Esophagus (tissue), 2 donors: ENCODE measurements at regions not wholly inside any gene's neighbourhood (a gene's known extent, or its start where the extent isn't known, plus 50 kb on each side); places are given as distances from the start of the nearest gene placed in this dataset.

Experiments used
- H3K27ac ChIP-seq, 2 donors: one replicate each; pipeline ENCODE4 v1.5.1; 2013; ENCODE audit warnings: low read depth in 2 of 2, mild to moderate bottlenecking in 2 of 2, inconsistent platforms in 1 of 2, low read length in 1 of 2, moderate library complexity in 1 of 2
- H3K27me3 ChIP-seq, 2 donors: one replicate each; pipeline ENCODE4 v1.6.1; 2013; ENCODE audit warnings: low read length in 2 of 2, control low read depth in 1 of 2, mild to moderate bottlenecking in 1 of 2; ENCODE audit not compliant: insufficient read depth in 2 of 2, control insufficient read depth in 1 of 2
- H3K36me3 ChIP-seq, 2 donors: one replicate each; pipeline ENCODE4 v1.6.1; 2013; ENCODE audit warnings: low read length in 1 of 2; ENCODE audit not compliant: control insufficient read depth in 2 of 2, insufficient read depth in 2 of 2
- H3K4me1 ChIP-seq, 2 donors: one replicate each; pipeline ENCODE4 v1.6.1; 2013; ENCODE audit warnings: low read length in 1 of 2; ENCODE audit not compliant: control insufficient read depth in 2 of 2, insufficient read depth in 2 of 2
- H3K4me3 ChIP-seq, 2 donors: one replicate each; pipeline ENCODE4 v1.5.1; 2013; ENCODE audit warnings: low read length in 2 of 2, mild to moderate bottlenecking in 2 of 2, low read depth in 1 of 2, moderate library complexity in 1 of 2
- H3K9me3 ChIP-seq, 2 donors: one replicate each; pipeline ENCODE4 v1.6.1; 2013; ENCODE audit warnings: mild to moderate bottlenecking in 2 of 2, low read depth in 1 of 2, low read length in 1 of 2, moderate library complexity in 1 of 2; ENCODE audit not compliant: control insufficient read depth in 2 of 2, insufficient read depth in 1 of 2
- WGBS, 2 donors: extraction: QIAGEN DNeasy Blood & Tissue Kit; methylation state at CpG; one replicate each; pipeline ENCODE4 v1.1.7; 2013; 5-methylcytosine and 5-hydroxymethylcytosine counted together
- donor health status: healthy with polysubstance abuse.
- donor health status: Bipolar disorder and iron deficiency.

DNA sequence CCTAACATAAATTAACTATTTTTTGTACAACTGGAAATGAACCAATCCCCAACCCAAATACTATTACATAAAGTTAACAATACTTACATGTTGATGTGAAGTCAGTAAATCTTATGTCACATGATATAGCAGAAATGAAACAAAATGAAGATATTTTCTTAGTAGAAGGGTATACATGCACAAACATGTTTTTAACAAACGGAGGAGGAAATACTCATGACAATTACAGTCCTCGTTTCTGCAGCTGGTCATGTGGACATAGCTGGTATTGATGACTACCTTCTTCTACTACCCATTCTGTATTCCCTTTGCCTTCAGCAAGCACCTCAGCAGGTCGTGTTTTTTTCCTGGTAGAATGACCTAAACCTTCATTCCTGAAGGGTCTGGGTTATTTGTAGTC lies 252.3 kb downstream of the HTR7 start:
- Histone ChIP-seq H3K4me3 (no peak overlapping the region), H3K27ac (no peak overlapping the region), H3K4me1 (no peaks in the 10 kb centered on the region), H3K36me3 (no peaks in the 10 kb centered on the region), H3K9me3 (no peaks in the 10 kb centered on the region), H3K27me3 (no peaks in the 10 kb centered on the region)
- WGBS, 2 donors: 43 to 55% methylated on average over 3 of the region's 3 CpGs

- 61 to 72% methylated on average over 3 of the region's 3 CpGs for WGBS, 2 donors
- Histone ChIP-seq H3K9me3 (no peaks in the 10 kb centered on the region), H3K27me3 (no peaks in the 10 kb centered on the region), H3K27ac (no peak overlapping the region), H3K36me3 (no peaks in the 10 kb centered on the region), H3K4me3 (no peak overlapping the region), H3K4me1 (no peaks in the 10 kb centered on the region)
Observed at GRCh38 chr10:90612276-90612675, 245.6 kb downstream of the HTR7 start.

DNA sequence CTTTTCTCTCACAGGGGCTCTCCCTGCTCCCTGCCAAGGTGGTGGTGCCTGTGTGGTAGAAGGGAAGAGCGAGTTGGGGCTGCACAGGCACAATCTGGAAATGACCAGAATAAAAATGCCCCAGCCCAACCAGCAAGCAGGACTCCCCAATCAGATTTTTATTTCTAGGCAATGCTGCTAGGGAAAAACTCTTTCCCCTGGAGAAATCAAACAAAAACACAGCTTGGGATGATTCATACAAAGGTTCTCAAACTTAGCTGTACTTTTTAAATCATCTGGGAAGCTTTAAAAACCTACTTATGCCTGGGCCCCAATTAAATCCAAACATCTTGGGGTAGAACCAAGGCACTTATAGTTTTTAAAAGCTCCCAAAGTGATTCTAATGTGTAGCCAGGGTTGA lies 243.2 kb downstream of the HTR7 start:
- WGBS, 2 donors: 83 to 85% methylated on average over 1 of the region's 1 CpG
- no peak overlapping the region for H3K27ac ChIP-seq
- H3K9me3 ChIP-seq: no peaks in the 10 kb centered on the region
- no peaks in the 10 kb centered on the region for H3K4me1 ChIP-seq
- H3K36me3 ChIP-seq: no peaks in the 10 kb centered on the region
- no peak overlapping the region for H3K4me3 ChIP-seq
- H3K27me3 ChIP-seq: no peaks in the 10 kb centered on the region

DNA sequence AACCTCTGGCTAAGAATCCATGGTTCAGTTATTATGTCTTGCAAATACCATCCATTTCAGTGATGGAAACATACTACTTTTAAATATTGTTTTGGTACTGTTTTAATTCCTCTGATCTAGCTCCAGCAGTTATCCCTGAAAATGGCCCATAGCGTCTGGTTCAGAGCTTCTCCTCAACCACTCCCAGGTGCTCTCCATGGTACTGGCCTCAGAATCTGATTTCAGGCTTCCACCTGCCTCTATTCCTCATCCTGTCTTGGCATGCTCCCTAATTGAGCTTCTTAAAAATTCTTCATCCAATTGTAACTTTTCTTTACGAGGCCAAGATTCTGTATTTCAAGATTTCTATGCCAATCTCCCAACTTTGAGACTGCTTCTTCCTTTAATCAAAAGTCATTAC lies 236.3 kb downstream of the HTR7 start:
- no peaks in the 10 kb centered on the region for H3K4me1 ChIP-seq
- WGBS, 2 donors: 19 to 27% methylated on average over 2 of the region's 2 CpGs

GRCh38 chr10:90635111-90635765 lies 222.6 kb downstream of the HTR7 start:
- no peak overlapping the region for H3K4me3 ChIP-seq
- 39 to 47% methylated on average over 2 of the region's 2 CpGs for WGBS, 2 donors
- no peak overlapping the region for H3K27ac ChIP-seq
- no peaks in the 10 kb centered on the region for H3K27me3 ChIP-seq
- no peaks in the 10 kb centered on the region for H3K36me3 ChIP-seq
- H3K9me3 ChIP-seq: no peaks in the 10 kb centered on the region
- no peaks in the 10 kb centered on the region for H3K4me1 ChIP-seq

More for the DNA sequence above, 236.3 kb downstream of the HTR7 start:
- no peaks in the 10 kb centered on the region for H3K9me3 ChIP-seq
- no peaks in the 10 kb centered on the region for H3K36me3 ChIP-seq
- no peak overlapping the region for H3K27ac ChIP-seq
- H3K4me3 ChIP-seq: no peak overlapping the region
- no peaks in the 10 kb centered on the region for H3K27me3 ChIP-seq

GRCh38 chr10:90640756-90641155 lies 217.1 kb downstream of the HTR7 start:
- no peaks in the 10 kb centered on the region for H3K4me1 ChIP-seq
- H3K9me3 ChIP-seq: no peaks in the 10 kb centered on the region
- no peaks in the 10 kb centered on the region for H3K27me3 ChIP-seq
- H3K27ac ChIP-seq: no peak overlapping the region
- no peak overlapping the region for H3K4me3 ChIP-seq
- 77 to 88% methylated on average over 2 of the region's 2 CpGs for WGBS, 2 donors
- H3K36me3 ChIP-seq: no peaks in the 10 kb centered on the region

DNA sequence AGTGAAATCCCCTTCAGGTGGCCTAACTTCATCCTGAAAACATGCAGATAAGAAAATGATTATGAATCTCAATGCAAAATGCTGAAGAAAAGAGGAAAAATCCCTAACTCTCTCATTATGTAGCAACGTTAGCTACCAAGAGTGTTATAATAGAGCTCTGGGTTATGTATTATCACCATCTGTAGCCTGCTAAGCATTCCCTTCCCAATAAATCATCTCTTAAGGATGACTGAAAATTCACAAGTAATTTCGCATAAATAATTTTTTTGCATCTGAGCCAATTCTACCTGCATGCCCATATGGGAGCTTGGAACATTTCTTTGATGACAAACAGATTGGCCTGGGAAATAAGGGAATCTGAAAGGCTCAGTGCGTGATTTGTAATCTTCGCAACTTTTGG lies 216.1 kb downstream of the HTR7 start:
- Histone ChIP-seq H3K4me1 (no peaks in the 10 kb centered on the region), H3K36me3 (no peaks in the 10 kb centered on the region), H3K27me3 (no peaks in the 10 kb centered on the region), H3K4me3 (no peak overlapping the region), H3K9me3 (no peaks in the 10 kb centered on the region), H3K27ac (no peak overlapping the region)
- WGBS, 2 donors: 63 to 73% methylated on average over 4 of the region's 4 CpGs

DNA sequence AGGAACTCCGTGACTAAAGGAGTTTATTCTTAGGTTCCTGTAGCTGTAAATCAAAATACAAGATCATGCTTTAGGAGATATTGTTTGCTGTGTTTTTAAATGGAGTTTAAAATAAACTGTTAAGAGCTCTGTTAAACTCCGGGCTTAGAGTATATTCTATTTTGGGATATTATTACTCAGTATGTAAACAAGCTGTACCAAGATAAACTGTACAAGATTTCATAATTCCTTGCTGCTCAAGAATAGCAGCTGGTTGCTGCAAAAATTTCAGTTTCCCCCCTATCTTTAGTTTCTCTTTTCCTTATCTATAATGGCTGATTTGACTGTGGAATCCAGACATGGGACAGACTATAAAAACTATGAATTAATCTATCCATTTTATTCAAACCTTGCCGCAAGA lies 215.7 kb downstream of the HTR7 start:
- Histone ChIP-seq H3K36me3 (no peaks in the 10 kb centered on the region), H3K27ac (no peak overlapping the region), H3K27me3 (no peaks in the 10 kb centered on the region), H3K4me3 (no peak overlapping the region), H3K9me3 (no peaks in the 10 kb centered on the region), H3K4me1 (no peaks in the 10 kb centered on the region)
- 56 to 61% methylated on average over 3 of the region's 3 CpGs for WGBS, 2 donors

DNA sequence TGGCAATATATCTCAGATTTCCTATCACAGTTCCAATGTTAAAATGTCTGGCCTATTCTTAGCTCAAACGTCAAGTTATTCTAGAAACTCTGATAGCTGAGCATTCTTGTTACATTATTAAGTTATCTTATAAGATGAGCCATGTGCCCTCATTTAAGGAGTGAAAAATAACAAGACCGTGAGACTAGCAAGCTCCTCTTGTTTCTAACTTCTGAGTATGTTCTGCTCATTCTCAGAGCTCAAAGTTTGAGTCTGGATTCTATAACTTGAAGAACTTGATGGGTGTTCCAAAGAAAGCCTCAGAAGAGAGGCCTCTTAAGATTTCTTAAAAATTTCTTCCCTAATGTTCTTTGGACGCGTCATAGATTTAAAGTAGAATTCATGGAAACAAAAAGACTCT lies 215.2 kb downstream of the HTR7 start:
- Histone ChIP-seq H3K36me3 (no peaks in the 10 kb centered on the region), H3K27ac (no peak overlapping the region), H3K4me1 (no peaks in the 10 kb centered on the region), H3K4me3 (no peak overlapping the region), H3K9me3 (no peaks in the 10 kb centered on the region), H3K27me3 (no peaks in the 10 kb centered on the region)
- 53 to 59% methylated on average over 4 of the region's 4 CpGs for WGBS, 2 donors

DNA sequence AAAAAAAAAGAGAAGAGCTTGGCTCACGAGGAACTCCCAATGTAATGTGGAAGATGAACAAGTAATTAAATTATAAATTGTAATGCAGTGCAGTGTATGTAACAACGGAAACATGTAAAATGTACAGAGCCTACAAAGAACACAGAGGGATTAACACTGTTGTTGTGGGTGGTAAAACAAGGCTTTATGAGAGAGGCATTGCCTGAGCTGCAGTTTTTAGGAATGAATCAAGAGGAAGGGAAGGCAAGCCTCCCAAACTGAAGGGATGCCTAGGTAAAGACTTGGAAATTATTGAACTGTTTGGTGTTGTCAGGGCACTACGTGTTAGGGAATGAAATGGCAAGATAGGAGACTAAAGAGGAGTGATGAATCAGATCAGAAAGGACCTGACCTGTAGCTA lies 213.7 kb downstream of the HTR7 start:
- Histone ChIP-seq H3K4me1 (no peaks in the 10 kb centered on the region), H3K27ac (no peak overlapping the region), H3K27me3 (no peaks in the 10 kb centered on the region), H3K36me3 (no peaks in the 10 kb centered on the region), H3K4me3 (no peak overlapping the region), H3K9me3 (no peaks in the 10 kb centered on the region)
- 63 to 67% methylated on average over 3 of the region's 3 CpGs for WGBS, 2 donors
